Vagina (tissue), 2 donors: ENCODE measurements at regions not wholly inside any gene's neighbourhood (a gene's known extent, or its start where the extent isn't known, plus 50 kb on each side); places are given as distances from the start of the nearest gene placed in this dataset.

Experiments
- POLR2A ChIP-seq, 2 donors: fragments of 450-650 bp; IDR thresholded peaks; one replicate each; pipeline ENCODE4 v1.6.1; 2017; ENCODE audit warnings: antibody characterized with exemption in 2 of 2, mild to moderate bottlenecking in 2 of 2, moderate library complexity in 2 of 2
- TF ChIP-seq, protein P1 (sequence below), 3 experiments: fragments of 450-650 bp in 2 of 3; fragments of 200-600 bp in 1 of 3; sonication (generic) in 1 of 3; IDR thresholded peaks; one replicate each; pipeline ENCODE4 v1.5.1; 2017 to 2019; ENCODE audit warnings: antibody characterized with exemption in 3 of 3, mild to moderate bottlenecking in 2 of 3, moderate library complexity in 2 of 3

- TF ChIP-seq, protein P1, sequence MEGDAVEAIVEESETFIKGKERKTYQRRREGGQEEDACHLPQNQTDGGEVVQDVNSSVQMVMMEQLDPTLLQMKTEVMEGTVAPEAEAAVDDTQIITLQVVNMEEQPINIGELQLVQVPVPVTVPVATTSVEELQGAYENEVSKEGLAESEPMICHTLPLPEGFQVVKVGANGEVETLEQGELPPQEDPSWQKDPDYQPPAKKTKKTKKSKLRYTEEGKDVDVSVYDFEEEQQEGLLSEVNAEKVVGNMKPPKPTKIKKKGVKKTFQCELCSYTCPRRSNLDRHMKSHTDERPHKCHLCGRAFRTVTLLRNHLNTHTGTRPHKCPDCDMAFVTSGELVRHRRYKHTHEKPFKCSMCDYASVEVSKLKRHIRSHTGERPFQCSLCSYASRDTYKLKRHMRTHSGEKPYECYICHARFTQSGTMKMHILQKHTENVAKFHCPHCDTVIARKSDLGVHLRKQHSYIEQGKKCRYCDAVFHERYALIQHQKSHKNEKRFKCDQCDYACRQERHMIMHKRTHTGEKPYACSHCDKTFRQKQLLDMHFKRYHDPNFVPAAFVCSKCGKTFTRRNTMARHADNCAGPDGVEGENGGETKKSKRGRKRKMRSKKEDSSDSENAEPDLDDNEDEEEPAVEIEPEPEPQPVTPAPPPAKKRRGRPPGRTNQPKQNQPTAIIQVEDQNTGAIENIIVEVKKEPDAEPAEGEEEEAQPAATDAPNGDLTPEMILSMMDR (IDR thresholded peaks at IDR 0.05), result no peak
- TF ChIP-seq POLR2A (IDR thresholded peaks at IDR 0.05), result no peak
These were observed 79.9 kb upstream of the LHX5 start for GRCh38 chr12:113551563-113551962.
